Subcutaneous abdominal adipose tissue (tissue), 5 donors: ENCODE measurements at regions not wholly inside any gene's neighbourhood (a gene's known extent, or its start where the extent isn't known, plus 50 kb on each side); places are given as distances from the start of the nearest gene placed in this dataset.

Experiments
- H3K27ac ChIP-seq: one replicate; pipeline ENCODE4 v1.7.0; 2013; ENCODE audit warnings: low read depth, mild to moderate bottlenecking, inconsistent platforms, low read length, moderate library complexity
- H3K27me3 ChIP-seq, 5 donors: one replicate each; pipeline ENCODE4 v1.7.0; 2013; ENCODE audit warnings: low read length in 5 of 5, inconsistent platforms in 1 of 5; ENCODE audit not compliant: control insufficient read depth in 5 of 5, insufficient read depth in 4 of 5
- H3K36me3 ChIP-seq, 5 donors: one replicate each; pipeline ENCODE4 v1.7.0; 2013; ENCODE audit warnings: low read length in 5 of 5; ENCODE audit not compliant: control insufficient read depth in 5 of 5, insufficient read depth in 5 of 5
- H3K4me1 ChIP-seq, 5 donors: one replicate each; pipeline ENCODE4 v1.7.0; 2013; ENCODE audit warnings: low read length in 5 of 5, mild to moderate bottlenecking in 3 of 5, moderate library complexity in 1 of 5; ENCODE audit not compliant: control insufficient read depth in 5 of 5, insufficient read depth in 5 of 5
- H3K4me3 ChIP-seq, 5 donors: one replicate each; pipeline ENCODE4 v1.7.0; 2013; ENCODE audit warnings: low read length in 5 of 5, low read depth in 1 of 5
- H3K9ac ChIP-seq, 5 donors: one replicate each; pipeline ENCODE4 v1.7.0; 2013; ENCODE audit warnings: low read length in 5 of 5, mild to moderate bottlenecking in 4 of 5, moderate library complexity in 3 of 5
- H3K9me3 ChIP-seq, 5 donors: one replicate each; pipeline ENCODE4 v1.7.0; 2013; ENCODE audit warnings: low read length in 5 of 5; ENCODE audit not compliant: control insufficient read depth in 5 of 5
- donor health status: healthy.
- donor health status: healthy.
- donor health status: healthy.
- donor health status: healthy.
- donor health status: healthy.

- H3K9ac ChIP-seq = no peak overlapping the region
- H3K27ac ChIP-seq = no peak overlapping the region
- H3K9me3 ChIP-seq = no peaks in the 10 kb centered on the region
- H3K36me3 ChIP-seq = no peaks in the 10 kb centered on the region
- H3K4me1 ChIP-seq = peaks cover 0 to 26% (median 21%) of the 10 kb centered on the region in 5 donors
- H3K27me3 ChIP-seq = peaks cover 50 to 73% (median 61%) of the 10 kb centered on the region in 5 donors
- peak overlapping the region in 3 of 5 donors; percentile 29 to 55 (median 55) for H3K4me3 ChIP-seq
Observed at GRCh38 chr11:16612566-16613261, 125.7 kb upstream of the C11orf58 start.

GRCh38 chr11:16611926-16612565, 126.4 kb upstream of the C11orf58 start:
- H3K27ac ChIP-seq = no peak overlapping the region

GRCh38 chr11:16611401-16611921, 127.0 kb upstream of the C11orf58 start:
- no peak overlapping the region for H3K4me3 ChIP-seq
- H3K27me3 ChIP-seq = peaks cover 50 to 82% (median 67%) of the 10 kb centered on the region in 5 donors
- H3K9me3 ChIP-seq = no peaks in the 10 kb centered on the region
- no peak overlapping the region for H3K27ac ChIP-seq
- peaks cover 0 to 38% (median 32%) of the 10 kb centered on the region in 5 donors for H3K4me1 ChIP-seq
- no peaks in the 10 kb centered on the region for H3K36me3 ChIP-seq
- H3K9ac ChIP-seq = no peak overlapping the region

More at GRCh38 chr11:16611926-16612565, 126.4 kb upstream of the C11orf58 start:
- Histone ChIP-seq H3K4me3 (no peak overlapping the region), H3K9me3 (no peaks in the 10 kb centered on the region), H3K27me3 (peaks cover 50 to 79% (median 65%) of the 10 kb centered on the region in 5 donors), H3K9ac (no peak overlapping the region), H3K36me3 (no peaks in the 10 kb centered on the region), H3K4me1 (peaks cover 0 to 33% (median 28%) of the 10 kb centered on the region in 5 donors)

- no peak overlapping the region for H3K9ac ChIP-seq
- no peaks in the 10 kb centered on the region for H3K9me3 ChIP-seq
- peaks cover 0 to 42% (median 36%) of the 10 kb centered on the region in 5 donors for H3K4me1 ChIP-seq
Observed at GRCh38 chr11:16610738-16611388, 127.6 kb upstream of the C11orf58 start.

GRCh38 chr11:16610213-16610737, 128.2 kb upstream of the C11orf58 start:
- Histone ChIP-seq H3K4me3 (no peak overlapping the region), H3K4me1 (peaks cover 0 to 48% (median 42%) of the 10 kb centered on the region in 5 donors), H3K9me3 (no peaks in the 10 kb centered on the region), H3K36me3 (no peaks in the 10 kb centered on the region), H3K27me3 (peaks cover 49 to 82% (median 68%) of the 10 kb centered on the region in 5 donors), H3K9ac (no peak overlapping the region), H3K27ac (no peak overlapping the region)

More at GRCh38 chr11:16610738-16611388, 127.6 kb upstream of the C11orf58 start:
- H3K27me3 ChIP-seq = peaks cover 50 to 84% (median 67%) of the 10 kb centered on the region in 5 donors
- H3K36me3 ChIP-seq = no peaks in the 10 kb centered on the region
- no peak overlapping the region for H3K4me3 ChIP-seq
- H3K27ac ChIP-seq = no peak overlapping the region

- Histone ChIP-seq H3K27ac (no peak overlapping the region), H3K4me3 (no peak overlapping the region), H3K9ac (no peak overlapping the region), H3K36me3 (no peaks in the 10 kb centered on the region), H3K4me1 (peaks cover 0 to 53% (median 45%) of the 10 kb centered on the region in 5 donors), H3K27me3 (peaks cover 47 to 77% (median 63%) of the 10 kb centered on the region in 5 donors), H3K9me3 (no peaks in the 10 kb centered on the region)
Observed at GRCh38 chr11:16609769-16610168, 128.7 kb upstream of the C11orf58 start.

GRCh38 chr11:16607675-16608644, 130.5 kb upstream of the C11orf58 start:
- peaks cover 0 to 57% (median 40%) of the 10 kb centered on the region in 5 donors for H3K4me1 ChIP-seq

GRCh38 chr11:16606784-16607674, 131.4 kb upstream of the C11orf58 start:
- H3K27ac ChIP-seq = peak overlapping the region; percentile 90
- H3K9me3 ChIP-seq = no peaks in the 10 kb centered on the region
- H3K4me1 ChIP-seq = peaks cover 0 to 52% (median 40%) of the 10 kb centered on the region in 5 donors
- peaks cover 31 to 68% (median 39%) of the 10 kb centered on the region in 5 donors for H3K27me3 ChIP-seq
- peak overlapping the region in 4 of 5 donors; percentile 11 to 60 (median 15) for H3K9ac ChIP-seq
- no peaks in the 10 kb centered on the region for H3K36me3 ChIP-seq
- peak overlapping the region; percentile 65 to 94 (median 76) for H3K4me3 ChIP-seq

More at GRCh38 chr11:16607675-16608644, 130.5 kb upstream of the C11orf58 start:
- Histone ChIP-seq H3K9me3 (no peaks in the 10 kb centered on the region), H3K9ac (peak overlapping the region in 3 of 5 donors; percentile 14 to 60 (median 56)), H3K36me3 (no peaks in the 10 kb centered on the region), H3K27me3 (peaks cover 37 to 75% (median 48%) of the 10 kb centered on the region in 5 donors), H3K27ac (peak overlapping the region; percentile 90), H3K4me3 (peak overlapping the region; percentile 65 to 86 (median 76))
